ENCODE measurements at regions not wholly inside any gene's neighbourhood (a gene's known extent, or its start where the extent isn't known, plus 50 kb on each side); places are given as distances from the start of the nearest gene placed in this dataset.
A peak's percentile ranks its signal among the peaks of the same experiment; 100 is the strongest.

DNA sequence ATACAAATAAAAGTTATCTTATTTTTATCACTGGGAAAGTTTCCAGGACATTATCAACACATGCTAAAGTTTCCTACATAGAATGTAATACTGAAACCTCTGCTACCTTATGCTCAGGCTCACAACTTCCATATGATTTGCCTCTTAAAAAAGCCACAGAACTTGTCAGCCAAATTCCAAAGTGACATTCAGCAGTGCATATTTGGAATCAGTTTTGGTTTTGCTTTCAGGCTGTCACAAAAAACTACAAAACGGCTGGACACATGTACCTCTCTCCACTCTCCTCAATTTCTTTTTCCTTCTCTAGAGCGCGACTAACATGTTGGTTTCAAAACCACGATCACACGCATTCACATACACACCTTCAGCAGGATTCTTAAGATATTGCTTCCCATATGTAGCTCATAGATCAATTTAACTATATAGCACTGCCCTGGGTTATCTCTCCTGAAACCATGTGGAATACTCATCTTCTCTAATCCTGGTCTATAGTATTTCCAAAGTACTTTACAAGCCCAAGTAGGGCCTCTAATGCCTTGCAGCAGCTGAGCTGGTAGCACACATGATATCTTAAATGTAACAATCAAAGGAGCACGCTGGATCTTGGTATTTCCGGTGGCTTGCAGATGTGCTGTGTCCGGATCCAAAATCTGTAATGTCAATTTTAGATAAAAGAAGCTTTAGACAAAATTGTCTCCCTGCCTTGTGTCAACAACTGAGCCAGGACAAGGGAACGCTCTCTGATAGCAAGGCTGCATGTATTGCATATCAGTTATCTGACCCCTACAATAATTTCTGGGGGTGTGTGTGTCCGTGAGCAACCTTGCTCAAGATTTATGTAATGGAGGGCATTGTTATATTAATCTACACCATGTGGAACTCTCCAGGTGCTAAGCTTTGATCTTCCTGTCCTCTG is 203.2 kb downstream of the DMRT2 start:
- no peak for DNase-seq (ENCODE audit: low read depth in 2 of 2)
- no peaks in the 10 kb centered on the region for H3K27me3 ChIP-seq (ENCODE audit: control insufficient read depth, insufficient read depth, low read length)
- H3K4me1 ChIP-seq (ENCODE audit: control insufficient read depth, extremely low read depth, insufficient read depth, low read length), result no peaks in the 10 kb centered on the region
- H3K4me3 ChIP-seq (replicated peaks in 1 of 4; ENCODE audit: control extremely low read depth in 1 of 4, insufficient read depth in 1 of 4, low read depth in 3 of 4, low read length in 4 of 4), result no peak overlapping the region
- no peak overlapping the region for H2AFZ ChIP-seq (ENCODE audit: low read length)
- TF ChIP-seq, protein P1, sequence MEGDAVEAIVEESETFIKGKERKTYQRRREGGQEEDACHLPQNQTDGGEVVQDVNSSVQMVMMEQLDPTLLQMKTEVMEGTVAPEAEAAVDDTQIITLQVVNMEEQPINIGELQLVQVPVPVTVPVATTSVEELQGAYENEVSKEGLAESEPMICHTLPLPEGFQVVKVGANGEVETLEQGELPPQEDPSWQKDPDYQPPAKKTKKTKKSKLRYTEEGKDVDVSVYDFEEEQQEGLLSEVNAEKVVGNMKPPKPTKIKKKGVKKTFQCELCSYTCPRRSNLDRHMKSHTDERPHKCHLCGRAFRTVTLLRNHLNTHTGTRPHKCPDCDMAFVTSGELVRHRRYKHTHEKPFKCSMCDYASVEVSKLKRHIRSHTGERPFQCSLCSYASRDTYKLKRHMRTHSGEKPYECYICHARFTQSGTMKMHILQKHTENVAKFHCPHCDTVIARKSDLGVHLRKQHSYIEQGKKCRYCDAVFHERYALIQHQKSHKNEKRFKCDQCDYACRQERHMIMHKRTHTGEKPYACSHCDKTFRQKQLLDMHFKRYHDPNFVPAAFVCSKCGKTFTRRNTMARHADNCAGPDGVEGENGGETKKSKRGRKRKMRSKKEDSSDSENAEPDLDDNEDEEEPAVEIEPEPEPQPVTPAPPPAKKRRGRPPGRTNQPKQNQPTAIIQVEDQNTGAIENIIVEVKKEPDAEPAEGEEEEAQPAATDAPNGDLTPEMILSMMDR (conservative IDR thresholded peaks at IDR 0.05 in 1 of 2, IDR thresholded peaks at IDR 0.05 in 1 of 2; ENCODE audit: low read depth in 1 of 2, low read length in 2 of 2), result no peak
- no peak for TF ChIP-seq EZH2 (IDR thresholded peaks at IDR 0.05; ENCODE audit: low read length, missing control alignments)
- no peaks in the 10 kb centered on the region for H3K79me2 ChIP-seq (ENCODE audit: control insufficient read depth, insufficient read depth, low read length)
- no peak overlapping the region for H3K9ac ChIP-seq (ENCODE audit: insufficient read depth, low read length)
- no peak overlapping the region for H3K27ac ChIP-seq (ENCODE audit: insufficient read depth, low read length)
- H4K20me1 ChIP-seq (ENCODE audit: control insufficient read depth, extremely low read depth, insufficient read depth, low read length), result no peaks in the 10 kb centered on the region
- no peaks in the 10 kb centered on the region for H3K9me3 ChIP-seq (ENCODE audit: control insufficient read depth, insufficient read depth, low read depth, low read length)
- no peaks in the 10 kb centered on the region for H3K36me3 ChIP-seq (ENCODE audit: control insufficient read depth, insufficient read depth, low read length)
- no peak overlapping the region for H3K4me2 ChIP-seq (ENCODE audit: extremely low read depth, insufficient read depth, low read length)

DNA sequence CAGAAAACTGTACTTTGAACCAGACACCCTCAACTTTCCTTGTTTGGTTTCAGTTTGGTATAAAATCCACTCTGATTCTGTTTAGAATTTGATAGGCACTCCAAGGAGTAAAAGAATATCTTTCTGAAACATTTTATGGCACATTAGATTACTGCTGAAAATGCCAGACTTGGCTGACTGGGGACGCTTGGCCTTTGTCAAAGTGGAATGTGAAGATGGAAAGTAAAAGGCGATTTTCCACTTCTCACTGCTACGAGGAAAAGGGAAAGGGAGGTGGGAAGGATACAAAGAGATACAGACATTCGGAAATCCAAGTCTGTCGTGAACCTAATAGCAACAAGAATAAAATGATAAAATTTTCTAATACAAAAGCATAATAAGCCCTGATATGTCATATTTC is 203.9 kb downstream of the DMRT2 start:
- Histone ChIP-seq H3K79me2 (ENCODE audit: control insufficient read depth, insufficient read depth, low read length) (no peaks in the 10 kb centered on the region), H3K9ac (ENCODE audit: insufficient read depth, low read length) (no peak overlapping the region), H3K4me3 (replicated peaks in 1 of 4; ENCODE audit: control extremely low read depth in 1 of 4, insufficient read depth in 1 of 4, low read depth in 3 of 4, low read length in 4 of 4) (no peak overlapping the region), H2AFZ (ENCODE audit: low read length) (peak overlapping the region; percentile 4), H3K36me3 (ENCODE audit: control insufficient read depth, insufficient read depth, low read length) (no peaks in the 10 kb centered on the region), H3K9me3 (ENCODE audit: control insufficient read depth, insufficient read depth, low read depth, low read length) (no peaks in the 10 kb centered on the region), H3K4me1 (ENCODE audit: control insufficient read depth, extremely low read depth, insufficient read depth, low read length) (no peaks in the 10 kb centered on the region), H3K27me3 (ENCODE audit: control insufficient read depth, insufficient read depth, low read length) (no peaks in the 10 kb centered on the region), H3K27ac (ENCODE audit: insufficient read depth, low read length) (no peak overlapping the region), H3K4me2 (ENCODE audit: extremely low read depth, insufficient read depth, low read length) (no peak overlapping the region), H4K20me1 (ENCODE audit: control insufficient read depth, extremely low read depth, insufficient read depth, low read length) (no peaks in the 10 kb centered on the region)
- TF ChIP-seq, protein P1 (conservative IDR thresholded peaks at IDR 0.05 in 1 of 2, IDR thresholded peaks at IDR 0.05 in 1 of 2; ENCODE audit: low read depth in 1 of 2, low read length in 2 of 2), result no peak
- no peak for TF ChIP-seq EZH2 (IDR thresholded peaks at IDR 0.05; ENCODE audit: low read length, missing control alignments)
- no peak for DNase-seq (ENCODE audit: low read depth in 2 of 2)

DNA sequence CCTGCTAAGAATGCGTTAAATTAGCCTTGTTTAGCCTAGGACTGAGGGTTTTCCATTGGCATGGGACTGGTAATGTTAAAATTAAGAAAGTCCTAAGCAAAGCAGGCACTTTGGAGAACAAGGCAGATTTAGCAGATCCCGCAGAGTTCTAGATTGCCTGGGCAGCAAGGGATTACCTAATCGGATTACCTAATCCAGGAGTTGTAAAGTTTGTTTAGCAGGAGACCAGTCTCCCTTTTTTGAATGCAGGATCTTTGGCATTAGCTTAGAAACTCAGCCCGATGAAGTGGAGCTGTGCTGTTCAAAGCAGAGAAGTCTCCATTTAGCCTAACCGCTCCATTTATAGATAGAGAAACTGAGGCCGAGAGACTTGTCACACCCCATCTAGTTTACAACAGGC is 206.0 kb downstream of the DMRT2 start:
- Histone ChIP-seq H3K79me2 (ENCODE audit: control insufficient read depth, insufficient read depth, low read length) (no peaks in the 10 kb centered on the region), H3K4me2 (ENCODE audit: extremely low read depth, insufficient read depth, low read length) (no peak overlapping the region), H3K9ac (ENCODE audit: insufficient read depth, low read length) (no peak overlapping the region), H3K4me3 (replicated peaks in 1 of 4; ENCODE audit: control extremely low read depth in 1 of 4, insufficient read depth in 1 of 4, low read depth in 3 of 4, low read length in 4 of 4) (no peak overlapping the region), H3K27ac (ENCODE audit: insufficient read depth, low read length) (no peak overlapping the region), H2AFZ (ENCODE audit: low read length) (no peak overlapping the region), H3K27me3 (ENCODE audit: control insufficient read depth, insufficient read depth, low read length) (no peaks in the 10 kb centered on the region), H3K9me3 (ENCODE audit: control insufficient read depth, insufficient read depth, low read depth, low read length) (no peaks in the 10 kb centered on the region), H4K20me1 (ENCODE audit: control insufficient read depth, extremely low read depth, insufficient read depth, low read length) (no peaks in the 10 kb centered on the region), H3K36me3 (ENCODE audit: control insufficient read depth, insufficient read depth, low read length) (no peaks in the 10 kb centered on the region), H3K4me1 (ENCODE audit: control insufficient read depth, extremely low read depth, insufficient read depth, low read length) (no peaks in the 10 kb centered on the region)
- TF ChIP-seq EZH2 (IDR thresholded peaks at IDR 0.05; ENCODE audit: low read length, missing control alignments), result no peak
- TF ChIP-seq, protein P1 (conservative IDR thresholded peaks at IDR 0.05 in 1 of 2, IDR thresholded peaks at IDR 0.05 in 1 of 2; ENCODE audit: low read depth in 1 of 2, low read length in 2 of 2), result no peak
- no peak for DNase-seq (ENCODE audit: low read depth in 2 of 2)

Data from fibroblast of lung (primary cell).